ENCODE measurements at regions not wholly inside any gene's neighbourhood (a gene's known extent, or its start where the extent isn't known, plus 50 kb on each side); places are given as distances from the start of the nearest gene placed in this dataset.

GRCh38 chr10:108378779-108379178, 1214.3 kb upstream of the SORCS1 start:
- Histone ChIP-seq H3K36me3 (no peaks in the 10 kb centered on the region), H3K27ac (no peak overlapping the region), H3K4me1 (no peaks in the 10 kb centered on the region), H3K9me3 (no peaks in the 10 kb centered on the region), H3K27me3 (no peaks in the 10 kb centered on the region), H3K4me3 (no peak overlapping the region)
- TF ChIP-seq EP300 (IDR thresholded peaks at IDR 0.05): no peak
- no peak for TF ChIP-seq POLR2A (IDR thresholded peaks at IDR 0.05)
- TF ChIP-seq CTCF (IDR thresholded peaks at IDR 0.05): no peak
- DNase-seq (ENCODE audit: low spot score in 2 of 2): no peak

GRCh38 chr10:108375691-108376090, 1211.2 kb upstream of the SORCS1 start:
- no peaks in the 10 kb centered on the region for H3K27me3 ChIP-seq

GRCh38 chr10:108374991-108375390, 1210.5 kb upstream of the SORCS1 start:
- no peak for DNase-seq (ENCODE audit: low spot score in 2 of 2)
- Histone ChIP-seq H3K27ac (no peak overlapping the region), H3K9me3 (peaks cover 0 to 5% (median 0%) of the 10 kb centered on the region in 4 donors), H3K36me3 (no peaks in the 10 kb centered on the region), H3K27me3 (no peaks in the 10 kb centered on the region), H3K4me3 (no peak overlapping the region), H3K4me1 (no peaks in the 10 kb centered on the region)
- 57 to 75% methylated on average over 1 of the region's 1 CpG for WGBS, 2 donors
- TF ChIP-seq POLR2A (IDR thresholded peaks at IDR 0.05) (no peak), EP300 (IDR thresholded peaks at IDR 0.05) (no peak), CTCF (IDR thresholded peaks at IDR 0.05) (no peak)

More at GRCh38 chr10:108375691-108376090, 1211.2 kb upstream of the SORCS1 start:
- Histone ChIP-seq H3K9me3 (peaks cover 0 to 5% (median 0%) of the 10 kb centered on the region in 4 donors), H3K4me3 (no peak overlapping the region), H3K36me3 (no peaks in the 10 kb centered on the region), H3K27ac (no peak overlapping the region), H3K4me1 (no peaks in the 10 kb centered on the region)
- TF ChIP-seq POLR2A (IDR thresholded peaks at IDR 0.05) (no peak), EP300 (IDR thresholded peaks at IDR 0.05) (no peak), CTCF (IDR thresholded peaks at IDR 0.05) (no peak)
- no peak for DNase-seq (ENCODE audit: low spot score in 2 of 2)

GRCh38 chr10:108365541-108365940, 1201.0 kb upstream of the SORCS1 start:
- no peak for TF ChIP-seq POLR2A (IDR thresholded peaks at IDR 0.05)
- no peak overlapping the region for H3K27ac ChIP-seq
- H3K9me3 ChIP-seq: no peaks in the 10 kb centered on the region
- no peaks in the 10 kb centered on the region for H3K36me3 ChIP-seq
- no peak for DNase-seq (ENCODE audit: low spot score in 2 of 2)
- H3K27me3 ChIP-seq: no peaks in the 10 kb centered on the region
- no peak overlapping the region for H3K4me3 ChIP-seq
- H3K4me1 ChIP-seq: no peaks in the 10 kb centered on the region

- TF ChIP-seq POLR2A (IDR thresholded peaks at IDR 0.05): no peak
- no peak for TF ChIP-seq EP300 (IDR thresholded peaks at IDR 0.05)
- TF ChIP-seq CTCF (IDR thresholded peaks at IDR 0.05): no peak
- no peak overlapping the region for H3K4me3 ChIP-seq
- no peaks in the 10 kb centered on the region for H3K27me3 ChIP-seq
- H3K9me3 ChIP-seq: no peaks in the 10 kb centered on the region
- no peak overlapping the region for H3K27ac ChIP-seq
- no peak for DNase-seq (ENCODE audit: low spot score in 2 of 2)
- H3K4me1 ChIP-seq: no peaks in the 10 kb centered on the region
- H3K36me3 ChIP-seq: no peaks in the 10 kb centered on the region
- 71 to 80% methylated on average over 4 of the region's 4 CpGs for WGBS, 2 donors
Observed at GRCh38 chr10:108363576-108363975, 1199.1 kb upstream of the SORCS1 start.

- no peak for TF ChIP-seq EP300 (IDR thresholded peaks at IDR 0.05)
- no peak for TF ChIP-seq POLR2A (IDR thresholded peaks at IDR 0.05)
- no peak for TF ChIP-seq CTCF (IDR thresholded peaks at IDR 0.05)
- 90 to 96% methylated on average over 1 of the region's 1 CpG for WGBS, 2 donors
- H3K4me1 ChIP-seq: no peaks in the 10 kb centered on the region
- H3K27ac ChIP-seq: no peak overlapping the region
- H3K4me3 ChIP-seq: no peak overlapping the region
- no peak for DNase-seq (ENCODE audit: low spot score in 2 of 2)
- no peaks in the 10 kb centered on the region for H3K27me3 ChIP-seq
- no peaks in the 10 kb centered on the region for H3K9me3 ChIP-seq
- no peaks in the 10 kb centered on the region for H3K36me3 ChIP-seq
Observed at GRCh38 chr10:108362961-108363360, 1198.5 kb upstream of the SORCS1 start.

Measured in tibial nerve (tissue), 4 donors.